ENCODE measurements at regions not wholly inside any gene's neighbourhood (a gene's known extent, or its start where the extent isn't known, plus 50 kb on each side); places are given as distances from the start of the nearest gene placed in this dataset.
"Not testable (repeated sequence)": the region's sequence is repeated elsewhere in the genome, so short reads cannot be mapped to it uniquely, and the experiment has no call there.

- POLR2A ChIA-PET = no interaction called here
These were observed 110.9 kb upstream of the ENPEP start for GRCh38 chr4:110364911-110365520.

GRCh38 chr4:110361921-110362320 is 114.0 kb upstream of the ENPEP start:
- ChIA-PET POLR2A (no interaction called here), CTCF (no interaction called here)

More at GRCh38 chr4:110364911-110365520, 110.9 kb upstream of the ENPEP start:
- CTCF ChIA-PET = interaction anchor here (1.7 kb wide), 1 partner anchor 21 kb away, joined by 3 read pairs; no protein-coding TSS in a partner anchor

DNA sequence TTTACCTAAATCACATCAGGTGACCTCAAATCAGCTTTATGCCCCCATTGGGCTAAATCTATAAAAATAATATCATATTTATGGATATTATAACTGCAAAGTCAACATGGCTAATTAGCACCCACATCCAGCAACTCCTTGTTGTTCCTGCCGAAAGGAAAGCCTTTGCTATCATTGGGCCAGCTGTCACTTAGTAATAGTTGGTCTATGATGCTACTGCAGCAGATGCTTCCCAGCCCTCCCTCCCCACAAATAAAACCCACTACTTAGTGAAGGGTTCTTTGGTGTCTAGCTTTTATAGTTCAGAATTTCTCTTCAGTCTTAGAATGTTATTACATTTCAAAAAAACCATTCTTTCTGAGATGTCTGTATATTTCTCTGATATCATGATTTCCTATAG is 116.9 kb upstream of the ENPEP start:
- POLR2A ChIA-PET = no interaction called here

GRCh38 chr4:110357521-110357920 is 118.4 kb upstream of the ENPEP start:
- POLR2A ChIA-PET = no interaction called here
- CTCF ChIA-PET = no interaction called here

More for the DNA sequence above, 116.9 kb upstream of the ENPEP start:
- CTCF ChIA-PET = no interaction called here

- ChIA-PET CTCF (no interaction called here), POLR2A (no interaction called here)
These were observed 121.5 kb upstream of the ENPEP start for GRCh38 chr4:110354460-110354859.

DNA sequence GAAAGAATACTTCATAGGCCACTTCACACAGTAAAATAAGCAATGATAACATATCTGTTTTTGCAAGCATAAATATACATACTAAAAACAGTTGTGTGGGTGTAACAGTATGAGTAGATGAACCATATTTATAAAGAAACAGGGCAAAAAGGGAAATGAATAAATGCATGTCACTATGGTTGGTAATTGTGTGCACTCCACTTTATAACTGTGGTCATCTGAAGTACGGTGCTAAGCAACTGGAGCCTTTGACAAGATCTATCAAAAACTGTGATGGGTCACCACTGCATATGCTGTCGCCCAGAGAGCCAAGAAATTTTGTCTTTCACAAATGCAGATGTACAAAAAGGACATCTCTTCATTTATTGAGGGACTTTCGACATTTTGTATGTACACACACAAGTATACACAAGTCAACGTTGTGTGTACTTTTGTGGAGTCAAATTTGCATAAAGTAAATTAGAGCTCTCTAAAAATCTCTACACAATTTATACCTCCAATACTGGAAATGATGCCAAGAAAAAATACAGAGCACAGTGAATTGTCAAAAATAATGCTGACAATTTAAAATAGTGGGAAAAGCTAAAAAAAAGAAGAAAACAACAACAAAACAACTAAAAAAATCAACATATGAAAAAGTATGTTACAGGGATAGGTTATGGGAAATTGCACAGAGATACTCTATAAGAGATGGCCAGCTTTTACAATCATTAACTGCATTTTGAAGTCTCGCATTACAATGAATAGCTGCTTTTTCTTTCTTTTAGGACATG is 123.1 kb upstream of the ENPEP start:
- POLR2A ChIA-PET = no interaction called here
- CTCF ChIA-PET = no interaction called here

DNA sequence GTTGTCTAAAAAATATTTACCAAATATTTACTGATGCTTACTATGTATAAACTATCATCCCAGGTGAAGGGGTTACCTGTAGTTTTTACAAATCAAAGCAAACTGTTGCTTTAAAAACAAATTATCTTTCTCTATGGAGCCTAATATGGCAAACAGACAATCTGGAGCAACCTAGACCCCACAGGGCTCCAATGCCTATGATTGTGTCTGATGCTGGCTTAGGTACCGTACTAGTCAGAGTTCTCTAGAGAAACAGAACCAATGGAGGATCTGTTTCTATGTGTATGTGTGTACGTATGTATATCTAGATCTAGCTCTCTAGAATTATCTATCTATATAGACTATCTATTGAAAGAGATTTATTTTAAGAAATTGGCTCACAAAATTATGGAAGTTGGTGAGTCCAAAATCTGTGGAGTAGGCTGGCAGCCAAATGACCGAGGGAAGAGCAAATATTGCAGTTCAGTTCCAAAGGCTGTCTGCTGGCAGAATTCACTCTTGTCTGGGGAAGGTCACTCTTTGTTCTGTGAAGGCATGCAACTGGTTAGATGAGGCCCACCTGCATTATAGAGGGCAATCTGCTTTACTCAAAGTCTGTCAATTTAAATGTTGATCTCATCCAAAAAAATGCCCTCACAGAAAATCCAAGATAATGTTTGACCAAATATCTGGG is 127.1 kb upstream of the ENPEP start:
- ChIA-PET POLR2A (no interaction called here), CTCF (no interaction called here)

GRCh38 chr4:110347805-110348204 is 128.2 kb upstream of the ENPEP start:
- ChIA-PET CTCF (no interaction called here), POLR2A (no interaction called here)

DNA sequence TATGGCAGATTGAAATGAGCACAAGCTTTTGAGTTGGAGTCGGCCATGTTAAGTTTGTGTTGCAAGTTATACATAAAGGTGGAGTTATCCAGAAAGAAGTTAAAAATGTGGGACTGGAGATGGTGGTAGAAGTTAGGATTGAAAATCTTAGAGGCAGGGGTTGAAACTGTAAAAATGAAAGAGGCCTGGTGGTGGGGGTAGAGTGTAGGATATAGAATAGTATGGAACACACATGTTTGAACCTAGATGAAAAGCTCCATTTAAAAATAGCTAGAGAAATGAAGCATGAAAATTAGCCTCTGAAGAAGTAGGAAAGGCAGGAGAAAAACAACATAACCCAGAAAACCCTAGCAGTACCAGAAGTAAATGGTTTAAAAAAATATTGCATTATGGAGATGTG is 131.8 kb upstream of the ENPEP start:
- ChIA-PET POLR2A (interaction anchor here (0.5 kb wide), 1 partner anchor 307 kb away, joined by 3 read pairs; no protein-coding TSS in a partner anchor), CTCF (interaction anchor here (1.1 kb wide), 1 partner anchor 21 kb away, joined by 3 read pairs; no protein-coding TSS in a partner anchor)

DNA sequence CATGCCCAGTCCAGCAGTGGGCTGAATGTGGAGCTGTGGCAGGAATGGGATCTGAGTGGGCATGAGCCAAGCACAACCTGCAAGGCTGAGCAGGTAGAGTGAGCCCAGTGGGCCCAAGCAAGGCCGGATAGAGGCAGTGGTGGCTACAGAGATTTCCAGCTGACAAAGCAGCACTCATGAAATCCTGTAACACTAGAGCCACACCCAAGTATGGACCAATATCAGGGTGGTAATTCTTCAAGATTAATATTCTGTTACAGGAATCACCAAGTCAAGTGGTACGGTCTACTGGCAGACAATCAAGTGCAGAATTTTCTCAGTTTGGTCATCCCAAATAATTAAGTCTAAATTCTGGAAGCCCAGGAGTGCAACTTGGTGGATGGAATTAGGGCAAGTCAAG is 132.4 kb upstream of the ENPEP start:
- CTCF ChIA-PET = interaction anchor here (1.1 kb wide), 1 partner anchor 21 kb away, joined by 3 read pairs; no protein-coding TSS in a partner anchor
- POLR2A ChIA-PET = no interaction called here

GRCh38 chr4:110341118-110341517 is 134.8 kb upstream of the ENPEP start:
- CTCF ChIA-PET, POLR2A ChIA-PET: not testable (repeated sequence)

- CTCF ChIA-PET = no interaction called here
- POLR2A ChIA-PET = no interaction called here
These were observed 137.0 kb upstream of the ELOVL6 start for GRCh38 chr4:110335399-110335798.

DNA sequence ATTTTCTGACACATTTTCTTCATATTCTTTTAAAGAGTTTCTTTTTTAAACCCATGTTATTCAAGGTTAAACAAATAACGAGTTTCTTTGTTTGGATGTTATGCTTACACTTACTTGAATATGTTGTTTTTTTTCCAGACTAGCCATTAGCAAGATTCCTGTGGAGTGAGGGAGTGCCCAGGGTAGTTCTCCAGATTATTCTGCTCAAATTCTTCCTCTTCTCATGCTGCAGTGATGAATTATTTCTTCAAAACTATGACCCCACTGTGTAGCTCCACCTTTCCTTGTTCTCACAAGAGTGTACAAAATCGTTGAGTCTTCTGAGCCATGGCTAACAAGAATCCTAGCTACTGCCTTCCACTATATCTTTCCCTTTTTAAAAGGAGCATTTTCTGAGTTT is 134.1 kb upstream of the ELOVL6 start:
- CTCF ChIA-PET = no interaction called here
- POLR2A ChIA-PET = no interaction called here

GRCh38 chr4:110326426-110326825 is 128.0 kb upstream of the ELOVL6 start:
- CTCF ChIA-PET, POLR2A ChIA-PET: not testable (repeated sequence)

- ChIA-PET POLR2A (no interaction called here), CTCF (no interaction called here)
These were observed 112.4 kb upstream of the ELOVL6 start for GRCh38 chr4:110310795-110311194.

GRCh38 chr4:110309675-110310074 is 111.3 kb upstream of the ELOVL6 start:
- CTCF ChIA-PET = no interaction called here
- POLR2A ChIA-PET = no interaction called here

DNA sequence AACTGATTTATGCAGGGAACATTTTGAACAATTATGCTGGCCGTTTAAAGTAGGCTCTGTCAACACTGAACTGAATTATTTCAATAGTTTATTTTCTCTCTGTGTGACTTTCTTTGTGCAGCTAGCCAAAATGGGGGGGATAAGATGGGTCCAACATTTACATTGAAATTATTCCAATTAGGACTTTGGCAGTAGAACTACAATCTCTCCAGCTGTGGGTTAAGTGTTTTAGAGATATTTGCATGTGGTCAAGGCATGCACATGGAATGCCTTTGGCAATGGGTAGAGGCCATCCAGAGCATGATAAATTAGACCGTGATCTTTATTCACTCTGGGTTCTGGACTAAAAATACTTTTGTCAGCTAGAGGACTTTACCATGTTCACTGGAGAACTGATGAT is 107.9 kb upstream of the ELOVL6 start:
- CTCF ChIA-PET = no interaction called here
- POLR2A ChIA-PET = no interaction called here

DNA sequence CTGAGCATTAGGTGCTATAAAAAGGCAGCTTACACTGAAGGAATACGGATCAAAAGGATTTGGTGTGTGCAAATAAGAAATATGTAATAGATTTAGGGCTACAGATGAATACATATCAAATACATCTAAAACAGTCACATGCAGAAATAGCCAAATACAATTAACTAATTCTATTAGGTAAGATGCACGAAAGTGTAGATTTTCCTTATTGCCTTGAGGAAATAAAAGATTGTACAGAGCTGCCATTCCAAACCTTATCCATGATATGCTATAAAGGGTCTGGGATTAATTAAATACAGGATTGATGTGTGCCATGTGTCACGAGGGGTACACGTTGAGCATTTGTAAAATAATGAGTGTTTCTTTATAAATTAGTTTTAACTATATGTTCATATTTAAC is 107.0 kb upstream of the ELOVL6 start:
- POLR2A ChIA-PET = no interaction called here
- CTCF ChIA-PET = no interaction called here

- ChIA-PET POLR2A (interaction anchor here (0.8 kb wide), 1 partner anchor 99 kb away, joined by 3 read pairs; the partner anchor contains the start of gene ELOVL6), CTCF (no interaction called here)
These were observed 98.5 kb upstream of the ELOVL6 start for GRCh38 chr4:110296892-110297291.

DNA sequence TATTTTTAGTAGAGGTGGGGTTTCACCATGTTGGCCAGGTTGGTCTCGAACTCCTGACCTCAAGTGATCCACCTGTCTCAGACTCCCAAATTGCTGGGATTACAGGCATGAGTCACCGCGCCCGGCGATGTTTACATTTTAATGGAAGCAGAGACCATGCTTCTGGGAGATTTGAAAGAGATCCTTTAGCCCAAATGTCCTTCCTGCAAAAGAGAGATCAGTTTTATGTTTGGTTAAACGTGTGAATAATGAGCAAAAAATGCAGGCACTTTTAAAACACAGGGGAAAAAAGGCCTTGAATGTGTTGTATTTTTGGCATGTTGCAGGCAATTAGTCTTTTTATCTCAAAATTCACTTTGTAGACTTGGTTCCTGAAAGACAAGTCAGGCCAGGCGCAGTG is 95.8 kb upstream of the ELOVL6 start:
- ChIA-PET POLR2A (no interaction called here), CTCF (no interaction called here)
